ENCODE measurements at regions not wholly inside any gene's neighbourhood (a gene's known extent, or its start where the extent isn't known, plus 50 kb on each side); places are given as distances from the start of the nearest gene placed in this dataset.
"Not testable (repeated sequence)": the region's sequence is repeated elsewhere in the genome, so short reads cannot be mapped to it uniquely, and the experiment has no call there.

DNA sequence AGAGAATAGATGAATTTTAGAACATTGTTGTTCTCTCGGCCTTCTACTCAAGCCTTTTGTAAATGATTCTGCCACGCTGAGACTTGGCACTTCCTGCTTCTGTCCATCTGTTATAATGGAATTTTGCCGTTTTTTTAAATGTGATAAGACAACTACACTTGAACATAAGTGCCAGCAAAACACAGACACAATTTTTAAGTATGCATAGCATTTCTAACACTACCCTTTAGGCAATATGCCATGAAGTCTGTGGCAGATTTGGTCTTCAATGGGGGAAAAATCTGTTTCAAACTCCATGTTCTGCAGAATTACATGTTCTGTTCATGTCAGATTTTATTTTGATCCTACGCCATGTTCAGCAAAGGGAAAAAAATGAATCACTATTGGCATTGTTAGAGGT lies 1170.7 kb upstream of the SLC39A10 start:
- TF ChIP-seq, protein P1, sequence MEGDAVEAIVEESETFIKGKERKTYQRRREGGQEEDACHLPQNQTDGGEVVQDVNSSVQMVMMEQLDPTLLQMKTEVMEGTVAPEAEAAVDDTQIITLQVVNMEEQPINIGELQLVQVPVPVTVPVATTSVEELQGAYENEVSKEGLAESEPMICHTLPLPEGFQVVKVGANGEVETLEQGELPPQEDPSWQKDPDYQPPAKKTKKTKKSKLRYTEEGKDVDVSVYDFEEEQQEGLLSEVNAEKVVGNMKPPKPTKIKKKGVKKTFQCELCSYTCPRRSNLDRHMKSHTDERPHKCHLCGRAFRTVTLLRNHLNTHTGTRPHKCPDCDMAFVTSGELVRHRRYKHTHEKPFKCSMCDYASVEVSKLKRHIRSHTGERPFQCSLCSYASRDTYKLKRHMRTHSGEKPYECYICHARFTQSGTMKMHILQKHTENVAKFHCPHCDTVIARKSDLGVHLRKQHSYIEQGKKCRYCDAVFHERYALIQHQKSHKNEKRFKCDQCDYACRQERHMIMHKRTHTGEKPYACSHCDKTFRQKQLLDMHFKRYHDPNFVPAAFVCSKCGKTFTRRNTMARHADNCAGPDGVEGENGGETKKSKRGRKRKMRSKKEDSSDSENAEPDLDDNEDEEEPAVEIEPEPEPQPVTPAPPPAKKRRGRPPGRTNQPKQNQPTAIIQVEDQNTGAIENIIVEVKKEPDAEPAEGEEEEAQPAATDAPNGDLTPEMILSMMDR (IDR thresholded peaks at IDR 0.05), result no peak
- no peak overlapping the region for H3K4me3 ChIP-seq
- H3K4me1 ChIP-seq, result no peaks in the 10 kb centered on the region
- H3K27ac ChIP-seq, result no peak overlapping the region
- intact Hi-C loops (cut with DNase I; ENCODE audit: low total_unique reads), result no loop called here
- no peak for DNase-seq
- H3K27me3 ChIP-seq, result no peaks in the 10 kb centered on the region
- no peaks in the 10 kb centered on the region for H3K36me3 ChIP-seq
- no peaks in the 10 kb centered on the region for H3K9me3 ChIP-seq

DNA sequence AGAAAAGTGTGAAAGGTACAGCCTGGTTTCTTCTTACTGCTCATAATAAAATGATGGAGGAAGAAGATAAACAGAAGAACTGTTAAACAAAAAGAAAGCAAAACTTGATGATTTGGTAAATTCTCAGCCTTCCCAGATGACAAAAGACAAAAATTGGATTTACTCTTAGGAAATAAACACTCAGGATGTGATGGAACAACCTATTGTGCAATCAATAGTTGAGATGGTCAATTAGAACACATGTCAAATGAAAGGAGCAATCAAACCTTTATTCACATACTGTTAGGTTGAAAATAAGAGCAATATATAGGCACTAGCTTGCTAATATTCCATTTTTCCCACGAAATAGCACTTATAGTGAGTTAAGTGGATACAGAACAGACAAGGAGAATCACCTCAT lies 1174.0 kb upstream of the SLC39A10 start:
- H3K4me3 ChIP-seq, result no peak overlapping the region
- no peaks in the 10 kb centered on the region for H3K36me3 ChIP-seq
- intact Hi-C loops (cut with DNase I; ENCODE audit: low total_unique reads), result no loop called here
- TF ChIP-seq, protein P1 (IDR thresholded peaks at IDR 0.05), result no peak
- no peaks in the 10 kb centered on the region for H3K9me3 ChIP-seq
- H3K4me1 ChIP-seq, result no peaks in the 10 kb centered on the region
- H3K27ac ChIP-seq, result no peak overlapping the region
- no peaks in the 10 kb centered on the region for H3K27me3 ChIP-seq
- no peak for DNase-seq

DNA sequence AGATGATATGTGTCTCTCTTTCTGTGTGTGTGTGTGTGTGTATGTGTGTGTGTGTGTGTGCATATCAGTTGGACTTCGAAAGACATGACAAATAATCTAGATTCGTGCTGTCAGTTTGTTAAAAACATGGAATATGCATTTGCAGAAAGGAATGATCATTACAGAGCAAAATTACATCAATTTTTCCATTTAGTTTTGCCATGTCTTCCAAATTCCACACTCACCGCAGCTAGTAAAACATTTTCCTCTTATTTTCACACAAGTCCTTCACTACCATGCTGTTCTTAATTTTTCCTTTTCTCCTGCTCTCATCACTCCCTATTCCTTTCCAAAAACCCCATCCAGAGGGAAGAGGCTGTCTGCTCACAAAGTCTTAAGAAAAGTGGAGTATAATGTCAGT lies 1191.4 kb upstream of the SLC39A10 start:
- no peak for DNase-seq
- TF ChIP-seq, protein P1 (IDR thresholded peaks at IDR 0.05), result no peak
- Histone ChIP-seq H3K36me3 (no peaks in the 10 kb centered on the region), H3K27me3 (no peaks in the 10 kb centered on the region), H3K9me3 (no peaks in the 10 kb centered on the region), H3K27ac (no peak overlapping the region), H3K4me3 (no peak overlapping the region), H3K4me1 (no peaks in the 10 kb centered on the region)
- intact Hi-C loops (cut with DNase I; ENCODE audit: low total_unique reads), result no loop called here

DNA sequence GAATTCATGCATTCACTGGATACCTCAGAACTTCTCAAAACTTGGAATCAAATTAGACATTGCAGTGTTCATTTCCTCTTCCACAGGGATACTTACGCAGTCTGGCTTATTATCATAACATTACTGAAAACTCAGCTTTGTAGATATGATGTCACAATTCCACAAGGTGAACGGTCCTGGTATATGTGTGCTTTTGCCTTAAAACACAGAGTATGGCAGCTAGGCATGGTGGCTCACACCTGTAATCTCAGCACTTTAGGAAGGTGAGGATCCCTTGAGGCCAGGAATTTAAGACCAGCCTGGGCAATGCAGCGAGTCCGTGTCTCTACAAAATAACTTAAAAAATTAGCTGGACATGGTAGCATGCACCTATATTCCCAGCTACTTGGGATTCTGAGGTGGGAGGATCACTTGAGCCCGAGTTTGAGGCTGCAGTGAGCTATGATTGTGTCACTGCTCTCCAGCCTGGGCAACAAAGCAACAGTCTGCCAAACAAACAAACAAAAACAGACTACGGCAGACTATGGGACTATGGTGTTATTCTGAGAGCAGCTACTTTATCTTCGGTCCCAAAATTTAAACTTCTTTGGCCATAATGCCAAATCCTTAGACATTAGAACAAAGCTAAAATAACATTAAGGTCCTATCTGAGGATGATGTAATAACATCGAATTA lies 1191.9 kb upstream of the SLC39A10 start:
- intact Hi-C loops (cut with DNase I; ENCODE audit: low total_unique reads), result no loop called here
- TF ChIP-seq, protein P1 (IDR thresholded peaks at IDR 0.05), result no peak
- Histone ChIP-seq H3K27ac (no peak overlapping the region), H3K27me3 (no peaks in the 10 kb centered on the region), H3K4me3 (no peak overlapping the region), H3K4me1 (no peaks in the 10 kb centered on the region), H3K36me3 (no peaks in the 10 kb centered on the region), H3K9me3 (no peaks in the 10 kb centered on the region)
- DNase-seq, result no peak

DNA sequence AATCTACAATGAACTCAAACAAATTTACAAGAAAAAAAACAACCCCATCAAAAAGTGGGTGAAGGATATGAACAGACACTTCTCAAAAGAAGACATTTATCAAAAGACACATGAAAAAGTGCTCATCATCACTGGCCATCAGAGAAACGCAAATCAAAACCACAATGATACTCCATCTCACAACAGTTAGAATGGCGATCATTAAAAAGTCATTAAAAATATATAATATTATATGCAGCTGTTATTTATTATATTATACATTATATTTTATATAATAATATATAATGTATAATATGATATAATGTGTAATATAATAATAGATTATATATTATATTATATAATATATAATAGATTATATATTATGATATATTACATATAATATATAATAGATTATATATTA lies 1194.1 kb upstream of the SLC39A10 start:
- H3K4me1 ChIP-seq; H3K36me3 ChIP-seq; H3K4me3 ChIP-seq; H3K27me3 ChIP-seq; H3K27ac ChIP-seq; intact Hi-C loops (cut with DNase I; ENCODE audit: low total_unique reads); H3K9me3 ChIP-seq; DNase-seq: not testable (repeated sequence)

DNA sequence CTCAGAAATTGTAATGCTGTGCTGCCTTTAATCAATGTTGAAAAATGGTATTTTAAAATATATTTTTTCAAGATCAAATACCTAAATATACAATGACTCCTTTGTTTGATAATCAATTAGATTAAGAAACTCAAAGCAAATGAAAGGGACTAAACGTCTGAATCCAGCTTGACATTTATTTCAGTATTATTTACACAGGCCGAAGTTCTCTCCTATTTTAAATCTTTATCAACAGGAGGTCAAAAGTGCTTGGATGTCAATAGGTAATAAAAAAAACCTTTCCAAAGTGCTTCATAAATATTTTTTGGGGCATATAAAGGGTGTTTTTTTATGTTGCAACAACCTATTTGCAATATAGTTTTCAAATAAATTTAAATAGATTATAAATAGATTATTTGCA lies 1201.7 kb upstream of the SLC39A10 start:
- H3K27me3 ChIP-seq, result no peaks in the 10 kb centered on the region
- TF ChIP-seq, protein P1 (IDR thresholded peaks at IDR 0.05), result no peak
- H3K36me3 ChIP-seq, result no peaks in the 10 kb centered on the region
- no peaks in the 10 kb centered on the region for H3K4me1 ChIP-seq
- intact Hi-C loops (cut with DNase I; ENCODE audit: low total_unique reads), result no loop called here
- DNase-seq, result no peak
- no peak overlapping the region for H3K4me3 ChIP-seq
- H3K9me3 ChIP-seq, result no peaks in the 10 kb centered on the region
- H3K27ac ChIP-seq, result no peak overlapping the region

Data from tibial artery (tissue), 4 donors.